Testis (tissue), 2 donors: ENCODE measurements at regions not wholly inside any gene's neighbourhood (a gene's known extent, or its start where the extent isn't known, plus 50 kb on each side); places are given as distances from the start of the nearest gene placed in this dataset.

ENCODE experiments used
- DNase-seq: peaks from one replicate; pipeline ENCODE4 v3.0.0-alpha.2; 2019
- H3K27ac ChIP-seq, 2 donors: fragments of 200-600 bp; sonication (generic); one replicate each; pipeline ENCODE4 v1.5.1; 2019
- H3K27me3 ChIP-seq: fragments of 200-600 bp; sonication (generic); one replicate; pipeline ENCODE4 v1.5.1; 2019
- H3K36me3 ChIP-seq: fragments of 200-600 bp; sonication (generic); one replicate; pipeline ENCODE4 v1.5.1; 2017; ENCODE audit warnings: low read depth; ENCODE audit errors: missing control alignments
- H3K4me1 ChIP-seq: fragments of 200-600 bp; sonication (generic); one replicate; pipeline ENCODE4 v1.5.1; 2019
- H3K4me3 ChIP-seq, 2 donors: fragments of 200-600 bp; sonication (generic); one replicate each; pipeline ENCODE4 v1.5.1; 2017 to 2019
- H3K9me3 ChIP-seq: fragments of 200-600 bp; sonication (generic); one replicate; pipeline ENCODE4 v1.5.1; 2017
- POLR2A ChIP-seq: fragments of 450-650 bp; IDR thresholded peaks from one replicate; pipeline ENCODE4 v1.6.1; 2017; ENCODE audit warnings: antibody characterized with exemption, mild to moderate bottlenecking, moderate library complexity
- WGBS, 2 donors: methylation state at CpG; one replicate each; pipeline ENCODE4 v1.1.5; 2018; 5-methylcytosine and 5-hydroxymethylcytosine counted together
- intact Hi-C: fragments of 100-400 bp; cut with DNase I; formaldehyde crosslinking; loops from one replicate; pipeline ENCODE4 v1.15.1; 2023; ENCODE audit warnings: low total_unique reads
- TF ChIP-seq, protein P1 (sequence below), 3 experiments: fragments of 450-650 bp in 2 of 3; fragments of 200-600 bp in 1 of 3; sonication (generic) in 1 of 3; IDR thresholded peaks; one replicate each; pipeline ENCODE4 v1.5.1; 2016 to 2019; ENCODE audit warnings: antibody characterized with exemption in 3 of 3, mild to moderate bottlenecking in 2 of 3, moderate library complexity in 1 of 3

DNA sequence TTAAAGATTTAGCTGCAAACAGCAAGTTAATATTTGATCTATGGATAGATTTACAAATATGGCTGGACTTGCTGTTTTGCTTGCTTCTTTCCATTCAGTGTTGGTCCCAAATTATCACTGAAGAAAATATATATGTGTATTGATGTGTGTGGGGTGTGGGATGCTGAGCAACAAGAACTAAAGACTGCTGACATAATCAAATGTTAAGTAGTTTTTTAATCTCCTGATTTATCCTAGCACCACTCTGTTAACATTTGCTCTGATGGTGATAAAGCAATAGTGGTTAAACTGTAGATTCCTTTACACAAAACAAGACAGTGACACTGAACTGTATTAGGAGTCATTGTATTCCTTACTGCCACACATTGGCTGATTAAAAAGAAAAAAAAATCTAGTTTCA is 1023.5 kb upstream of the B3GALT2 start:
- no peak for TF ChIP-seq POLR2A
- Histone ChIP-seq H3K27me3 (no peaks in the 10 kb centered on the region), H3K4me3 (no peak overlapping the region), H3K36me3 (no peaks in the 10 kb centered on the region), H3K4me1 (no peaks in the 10 kb centered on the region), H3K27ac (no peak overlapping the region), H3K9me3 (no peaks in the 10 kb centered on the region)
- no peak for DNase-seq
- intact Hi-C loops = no loop called here

GRCh38 chr1:194208674-194209073 is 1022.3 kb upstream of the B3GALT2 start:
- Histone ChIP-seq H3K36me3 (no peaks in the 10 kb centered on the region), H3K4me3 (no peak overlapping the region), H3K27ac (no peak overlapping the region), H3K4me1 (no peaks in the 10 kb centered on the region), H3K27me3 (no peaks in the 10 kb centered on the region), H3K9me3 (no peaks in the 10 kb centered on the region)
- no peak for DNase-seq
- WGBS, 2 donors = 93 to 97% methylated on average over 1 of the region's 1 CpG
- intact Hi-C loops = no loop called here
- no peak for TF ChIP-seq POLR2A
- TF ChIP-seq, protein P1, sequence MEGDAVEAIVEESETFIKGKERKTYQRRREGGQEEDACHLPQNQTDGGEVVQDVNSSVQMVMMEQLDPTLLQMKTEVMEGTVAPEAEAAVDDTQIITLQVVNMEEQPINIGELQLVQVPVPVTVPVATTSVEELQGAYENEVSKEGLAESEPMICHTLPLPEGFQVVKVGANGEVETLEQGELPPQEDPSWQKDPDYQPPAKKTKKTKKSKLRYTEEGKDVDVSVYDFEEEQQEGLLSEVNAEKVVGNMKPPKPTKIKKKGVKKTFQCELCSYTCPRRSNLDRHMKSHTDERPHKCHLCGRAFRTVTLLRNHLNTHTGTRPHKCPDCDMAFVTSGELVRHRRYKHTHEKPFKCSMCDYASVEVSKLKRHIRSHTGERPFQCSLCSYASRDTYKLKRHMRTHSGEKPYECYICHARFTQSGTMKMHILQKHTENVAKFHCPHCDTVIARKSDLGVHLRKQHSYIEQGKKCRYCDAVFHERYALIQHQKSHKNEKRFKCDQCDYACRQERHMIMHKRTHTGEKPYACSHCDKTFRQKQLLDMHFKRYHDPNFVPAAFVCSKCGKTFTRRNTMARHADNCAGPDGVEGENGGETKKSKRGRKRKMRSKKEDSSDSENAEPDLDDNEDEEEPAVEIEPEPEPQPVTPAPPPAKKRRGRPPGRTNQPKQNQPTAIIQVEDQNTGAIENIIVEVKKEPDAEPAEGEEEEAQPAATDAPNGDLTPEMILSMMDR (IDR thresholded peaks at IDR 0.05) = no peak

GRCh38 chr1:194196562-194196961 is 1010.1 kb upstream of the B3GALT2 start:
- Histone ChIP-seq H3K27ac (no peak overlapping the region), H3K4me3 (no peak overlapping the region), H3K36me3 (no peaks in the 10 kb centered on the region), H3K4me1 (no peaks in the 10 kb centered on the region), H3K27me3 (no peaks in the 10 kb centered on the region), H3K9me3 (no peaks in the 10 kb centered on the region)
- TF ChIP-seq, protein P1 (IDR thresholded peaks at IDR 0.05) = no peak
- TF ChIP-seq POLR2A = no peak
- no peak for DNase-seq
- intact Hi-C loops = no loop called here
- 87 to 95% methylated on average over 4 of the region's 4 CpGs for WGBS, 2 donors

- Histone ChIP-seq H3K4me1 (no peaks in the 10 kb centered on the region), H3K36me3 (no peaks in the 10 kb centered on the region), H3K9me3 (no peaks in the 10 kb centered on the region), H3K4me3 (no peak overlapping the region), H3K27ac (no peak overlapping the region), H3K27me3 (no peaks in the 10 kb centered on the region)
- no peak for DNase-seq
- intact Hi-C loops = no loop called here
- 96 to 99% methylated on average over 2 of the region's 2 CpGs for WGBS, 2 donors
- no peak for TF ChIP-seq POLR2A
Observed at GRCh38 chr1:194194724-194195123, 1008.3 kb upstream of the B3GALT2 start.

DNA sequence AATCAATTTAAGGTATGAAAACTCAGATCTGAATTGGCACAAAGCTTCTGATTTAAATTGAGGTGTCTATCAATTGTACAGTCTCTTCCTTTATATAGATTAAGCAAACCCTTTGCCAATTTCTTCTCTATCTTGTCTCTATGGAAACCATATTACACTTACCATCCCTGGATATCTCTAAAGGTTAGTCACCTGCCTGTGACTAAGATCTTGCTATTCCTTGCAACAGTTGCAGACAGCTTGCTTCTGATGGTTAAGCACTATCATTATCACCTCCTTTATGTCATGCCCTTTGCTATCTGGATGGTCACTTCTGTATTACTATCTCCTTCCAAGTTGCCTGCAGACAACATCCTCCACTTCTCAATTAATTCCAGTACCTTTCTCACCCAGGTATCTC is 998.6 kb upstream of the B3GALT2 start:
- Histone ChIP-seq H3K27me3 (no peaks in the 10 kb centered on the region), H3K4me1 (no peaks in the 10 kb centered on the region), H3K4me3 (no peak overlapping the region), H3K36me3 (no peaks in the 10 kb centered on the region), H3K9me3 (no peaks in the 10 kb centered on the region), H3K27ac (no peak overlapping the region)
- no peak for DNase-seq
- intact Hi-C loops = no loop called here
- no peak for TF ChIP-seq POLR2A
- TF ChIP-seq, protein P1 (IDR thresholded peaks at IDR 0.05) = no peak

DNA sequence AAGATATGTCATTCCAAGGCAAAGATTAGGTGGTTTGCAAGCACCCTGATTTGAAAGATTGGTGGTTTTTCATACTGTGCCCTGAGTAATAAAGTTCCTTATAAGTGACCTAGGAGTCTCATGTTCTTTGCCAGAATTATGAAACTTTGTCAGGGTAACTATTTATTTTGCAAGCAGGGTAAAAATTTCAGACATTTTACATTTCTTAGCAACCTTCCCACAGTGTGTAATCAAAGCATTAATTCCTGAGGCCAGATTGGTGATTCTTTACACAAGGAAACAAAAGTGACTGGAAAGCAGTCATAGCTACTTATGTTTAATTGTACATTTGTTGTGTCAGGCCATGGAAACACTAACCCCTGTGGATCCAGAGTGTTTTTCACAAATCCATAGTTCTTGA is 998.0 kb upstream of the B3GALT2 start:
- no peak for TF ChIP-seq POLR2A
- TF ChIP-seq, protein P1 (IDR thresholded peaks at IDR 0.05) = no peak
- DNase-seq = no peak
- H3K27ac ChIP-seq = no peak overlapping the region
- no peaks in the 10 kb centered on the region for H3K4me1 ChIP-seq
- intact Hi-C loops = no loop called here
- H3K9me3 ChIP-seq = no peaks in the 10 kb centered on the region
- H3K4me3 ChIP-seq = no peak overlapping the region
- H3K36me3 ChIP-seq = no peaks in the 10 kb centered on the region
- H3K27me3 ChIP-seq = no peaks in the 10 kb centered on the region
